SK-N-SH (cell line): ENCODE measurements at regions not wholly inside any gene's neighbourhood (a gene's known extent, or its start where the extent isn't known, plus 50 kb on each side); places are given as distances from the start of the nearest gene placed in this dataset.

Source experiments
- CTCF ChIA-PET: fragments of 300-600, 350-600 bp; formaldehyde crosslinking; extraction: SDS; loops from one replicate; lab custom pipeline; 2021; lab: Yijun Ruan, JAX
- POLR2A ChIA-PET: fragments of 350-600 bp; sonication (Branson Sonifier 250); formaldehyde crosslinking; extraction: SDS; loops from one replicate; lab custom pipeline; 2020; ENCODE audit warnings: antibody characterized with exemption, inconsistent platforms; lab: Yijun Ruan, JAX
- DNase-seq: peaks from one replicate; pipeline ENCODE4 v3.0.0; 2012
- H2AFZ ChIP-seq: fragments of 200-600 bp; sonication (generic); 2 replicates; pipeline ENCODE4 v1.8.1; 2016; ENCODE audit warnings: antibody characterized with exemption, mild to moderate bottlenecking, low read depth
- H3F3A ChIP-seq: fragments of 200-600 bp; sonication (generic); replicated peaks from 2 replicates; pipeline ENCODE3; 2016; ENCODE audit warnings: antibody characterized with exemption, mild to moderate bottlenecking; ENCODE audit not compliant: insufficient read depth
- H3K27ac ChIP-seq, 2 experiments: fragments of 200-500 bp in 1 of 2; fragments of 200-600 bp in 1 of 2; sonication (Bioruptor generic) in 1 of 2; sonication (generic), shearing (Covaris generic) in 1 of 2; 2 replicates each; pipeline versions ENCODE4 v1.5.1 to v1.6.1; 2014 to 2016; ENCODE audit warnings: low read depth in 2 of 2, inconsistent platforms in 1 of 2, low read length in 1 of 2, mild to moderate bottlenecking in 1 of 2, mixed read lengths in 1 of 2
- H3K27me3 ChIP-seq: fragments of 200-600 bp; sonication (generic), shearing (Covaris generic); 2 replicates; pipeline ENCODE4 v1.6.1; 2016; ENCODE audit warnings: mixed run types; ENCODE audit not compliant: insufficient read depth
- H3K36me3 ChIP-seq, 2 experiments: fragments of 200-500 bp in 1 of 2; fragments of 200-600 bp in 1 of 2; sonication (Bioruptor generic) in 1 of 2; sonication (generic) in 1 of 2; replicated peaks in 1 of 2; 2 replicates each; pipeline versions ENCODE3 to v1.5.1; 2014 to 2016; ENCODE audit warnings: low read length in 1 of 2, mild to moderate bottlenecking in 1 of 2; ENCODE audit not compliant: insufficient read depth in 2 of 2, control insufficient read depth in 1 of 2
- H3K4me1 ChIP-seq, 2 experiments: fragments of 200-500 bp in 1 of 2; fragments of 200-600 bp in 1 of 2; sonication (Bioruptor generic) in 1 of 2; sonication (generic), shearing (Covaris generic) in 1 of 2; 2 replicates each; pipeline versions ENCODE4 v1.5.1 to v1.6.1; 2014 to 2016; ENCODE audit warnings: low read depth in 1 of 2, low read length in 1 of 2, mixed run types in 1 of 2; ENCODE audit not compliant: insufficient read depth in 2 of 2, control insufficient read depth in 1 of 2
- H3K4me2 ChIP-seq: fragments of 200-600 bp; sonication (generic), shearing (Covaris generic); 2 replicates; pipeline ENCODE4 v1.6.1; 2017; ENCODE audit warnings: mixed run types
- H3K4me3 ChIP-seq, 2 experiments: fragments of 200-500 bp in 1 of 2; fragments of 200-600 bp in 1 of 2; sonication (Bioruptor generic) in 1 of 2; sonication (generic), shearing (Covaris generic) in 1 of 2; 2 replicates each; pipeline versions ENCODE4 v1.5.1 to v1.8.1; 2014 to 2016; ENCODE audit warnings: low read depth in 2 of 2, inconsistent platforms in 1 of 2, low read length in 1 of 2, mild to moderate bottlenecking in 1 of 2, mixed read lengths in 1 of 2, moderate library complexity in 1 of 2
- H3K79me2 ChIP-seq: fragments of 200-600 bp; sonication (generic); 2 replicates; pipeline ENCODE4 v1.8.1; 2017; ENCODE audit warnings: mild to moderate bottlenecking; ENCODE audit not compliant: insufficient read depth
- H3K9ac ChIP-seq: fragments of 200-600 bp; sonication (generic); 2 replicates; pipeline ENCODE4 v1.6.1; 2017; ENCODE audit warnings: mixed run types
- H3K9me2 ChIP-seq: fragments of 200-600 bp; sonication (generic); 2 replicates; pipeline ENCODE4 v1.6.1; 2017; ENCODE audit warnings: mixed run types
- H3K9me3 ChIP-seq: fragments of 200-600 bp; sonication (generic); 2 replicates; pipeline ENCODE4 v1.6.1; 2017; ENCODE audit warnings: mixed run types, mild to moderate bottlenecking, moderate library complexity
- H4K20me1 ChIP-seq: fragments of 200-600 bp; sonication (generic); 2 replicates; pipeline ENCODE4 v1.6.1; 2017; ENCODE audit warnings: mild to moderate bottlenecking, mixed run types; ENCODE audit not compliant: insufficient read depth
- CHD2 ChIP-seq: fragments of 150-350 bp; IDR thresholded peaks from 2 replicates; pipeline ENCODE4 v1.6.1; 2018; ENCODE audit warnings: low read length; ENCODE audit not compliant: partially characterized antibody
- ELF1 ChIP-seq: IDR thresholded peaks from 2 replicates; pipeline ENCODE4 v1.4.0; 2012
- EZH2phosphoT487 ChIP-seq: fragments of 200-600 bp; sonication (generic); IDR thresholded peaks from 2 replicates; pipeline ENCODE4 v1.6.1; 2017; ENCODE audit warnings: low read depth, mixed run types, mild to moderate bottlenecking, antibody characterized with exemption, moderate library complexity, borderline replicate concordance
- FOSL2 ChIP-seq: IDR thresholded peaks from 2 replicates; pipeline ENCODE4 v1.4.0; 2012; ENCODE audit warnings: low read depth, mild to moderate bottlenecking, moderate library complexity, borderline replicate concordance
- FOXJ3 ChIP-seq: sonication (generic); formaldehyde crosslinking; IDR thresholded peaks from 2 replicates; pipeline ENCODE4 v1.5.1; 2020; ENCODE audit warnings: mild to moderate bottlenecking, missing genetic modification reagents
- FOXM1 ChIP-seq: IDR thresholded peaks from 2 replicates; pipeline ENCODE4 v1.4.0; 2012; ENCODE audit warnings: low read depth, mild to moderate bottlenecking
- IRF3 ChIP-seq: fragments of 150-350 bp; IDR thresholded peaks from 2 replicates; pipeline ENCODE4 v1.6.1; 2016; ENCODE audit warnings: mild to moderate bottlenecking, low read depth, low read length
- JUND ChIP-seq: IDR thresholded peaks from 2 replicates; pipeline ENCODE4 v1.4.0; 2012
- MXI1 ChIP-seq: IDR thresholded peaks from 2 replicates; pipeline ENCODE4 v1.6.1; 2012; ENCODE audit warnings: mild to moderate bottlenecking, low read depth, low read length, improper control_type of control experiment
- NFIC ChIP-seq: IDR thresholded peaks from 2 replicates; pipeline ENCODE4 v1.4.0; 2012; ENCODE audit warnings: borderline replicate concordance
- NRF1 ChIP-seq: IDR thresholded peaks from 2 replicates; pipeline ENCODE4 v1.6.1; 2012; ENCODE audit warnings: low read depth, mild to moderate bottlenecking, low read length
- PBX3 ChIP-seq: IDR thresholded peaks from 2 replicates; pipeline ENCODE4; 2012
- RAD21 ChIP-seq: IDR thresholded peaks from 2 replicates; pipeline ENCODE4 v1.6.1; 2012; ENCODE audit warnings: mild to moderate bottlenecking, low read length
- REST ChIP-seq: IDR thresholded peaks from 2 replicates; pipeline ENCODE4 v1.6.1; 2012; ENCODE audit warnings: mild to moderate bottlenecking, low read depth, low read length, moderate library complexity
- RXRA ChIP-seq: IDR thresholded peaks from 2 replicates; pipeline ENCODE4 v1.4.0; 2012; ENCODE audit warnings: low read depth, mild to moderate bottlenecking, borderline replicate concordance
- SMC3 ChIP-seq: IDR thresholded peaks from 2 replicates; pipeline ENCODE4 v1.6.1; 2012; ENCODE audit warnings: low read depth, low read length, improper control_type of control experiment
- TCF12 ChIP-seq: IDR thresholded peaks from 2 replicates; pipeline ENCODE4 v1.4.0; 2012
- TEAD4 ChIP-seq: IDR thresholded peaks from 2 replicates; pipeline ENCODE4 v1.4.0; 2012; ENCODE audit warnings: mild to moderate bottlenecking, borderline replicate concordance; ENCODE audit not compliant: insufficient read depth
- ZBTB33 ChIP-seq: IDR thresholded peaks from 2 replicates; pipeline ENCODE4 v1.4.0; 2012; ENCODE audit warnings: low read depth, borderline replicate concordance
- WGBS: methylation state at CpG from one replicate; pipeline ENCODE4 v1.1.6; 2017; ENCODE audit warnings: low lambda C conversion rate; 5-methylcytosine and 5-hydroxymethylcytosine counted together

- TF ChIP-seq JUND (no peak), SMC3 (peak; percentile 89), FOSL2 (no peak), RAD21 (peak; percentile 88), TEAD4 (no peak)
Observed at GRCh38 chr7:34320926-34321661, 336.9 kb upstream of the NPSR1 start (continued).

- Histone ChIP-seq H3K9me2 (no peaks in the 10 kb centered on the region), H3K4me3 (no peak overlapping the region), H3K9me3 (no peaks in the 10 kb centered on the region), H2AFZ (no peak overlapping the region), H3K4me2 (no peak overlapping the region), H3K27me3 (no peaks in the 10 kb centered on the region), H3F3A (peaks cover 6% of the 10 kb centered on the region), H3K9ac (no peak overlapping the region), H4K20me1 (no peaks in the 10 kb centered on the region), H3K4me1 (peaks cover 4 to 7% of the 10 kb centered on the region in 2 experiments; a peak in 3 of 4 replicates), H3K36me3 (no peaks in the 10 kb centered on the region), H3K27ac (no peak overlapping the region), H3K79me2 (no peaks in the 10 kb centered on the region)
- DNase-seq: no peak
- TF ChIP-seq IRF3 (no peak), ZBTB33 (no peak), FOXJ3 (CRISPR knock-in tag) (no peak), TEAD4 (no peak), TCF12 (no peak), FOXM1 (no peak), ELF1 (no peak), SMC3 (no peak), CHD2 (no peak), NFIC (no peak), NRF1 (no peak), MXI1 (no peak), PBX3 (no peak), REST (no peak), RAD21 (no peak), JUND (no peak), EZH2phosphoT487 (no peak), RXRA (no peak)
- ChIA-PET CTCF (no interaction called here), POLR2A (no interaction called here)
- 57% methylated on average over 2 of the region's 2 CpGs for WGBS
Observed at GRCh38 chr7:34322841-34323240, 335.2 kb upstream of the NPSR1 start.
